Testis (tissue), 2 donors: ENCODE measurements at regions not wholly inside any gene's neighbourhood (a gene's known extent, or its start where the extent isn't known, plus 50 kb on each side); places are given as distances from the start of the nearest gene placed in this dataset.

Source experiments
- DNase-seq: peaks from one replicate; pipeline ENCODE4 v3.0.0-alpha.2; 2019
- H3K27ac ChIP-seq, 2 donors: fragments of 200-600 bp; sonication (generic); one replicate each; pipeline ENCODE4 v1.5.1; 2019
- H3K27me3 ChIP-seq: fragments of 200-600 bp; sonication (generic); one replicate; pipeline ENCODE4 v1.5.1; 2019
- H3K36me3 ChIP-seq: fragments of 200-600 bp; sonication (generic); one replicate; pipeline ENCODE4 v1.5.1; 2017; ENCODE audit warnings: low read depth; ENCODE audit errors: missing control alignments
- H3K4me1 ChIP-seq: fragments of 200-600 bp; sonication (generic); one replicate; pipeline ENCODE4 v1.5.1; 2019
- H3K4me3 ChIP-seq, 2 donors: fragments of 200-600 bp; sonication (generic); one replicate each; pipeline ENCODE4 v1.5.1; 2017 to 2019
- H3K9me3 ChIP-seq: fragments of 200-600 bp; sonication (generic); one replicate; pipeline ENCODE4 v1.5.1; 2017
- CTCF ChIP-seq, 3 experiments: fragments of 450-650 bp in 2 of 3; fragments of 200-600 bp in 1 of 3; sonication (generic) in 1 of 3; IDR thresholded peaks; one replicate each; pipeline ENCODE4 v1.5.1; 2016 to 2019; ENCODE audit warnings: antibody characterized with exemption in 3 of 3, mild to moderate bottlenecking in 2 of 3, moderate library complexity in 1 of 3
- POLR2A ChIP-seq: fragments of 450-650 bp; IDR thresholded peaks from one replicate; pipeline ENCODE4 v1.6.1; 2017; ENCODE audit warnings: antibody characterized with exemption, mild to moderate bottlenecking, moderate library complexity
- WGBS, 2 donors: methylation state at CpG; one replicate each; pipeline ENCODE4 v1.1.5; 2018; 5-methylcytosine and 5-hydroxymethylcytosine counted together
- intact Hi-C: fragments of 100-400 bp; cut with DNase I; formaldehyde crosslinking; loops from one replicate; pipeline ENCODE4 v1.15.1; 2023; ENCODE audit warnings: low total_unique reads

- DNase-seq: no peak
- WGBS, 2 donors: 87 to 94% methylated on average over 2 of the region's 2 CpGs
- Histone ChIP-seq H3K9me3 (no peaks in the 10 kb centered on the region), H3K27ac (no peak overlapping the region), H3K36me3 (no peaks in the 10 kb centered on the region), H3K4me3 (no peak overlapping the region), H3K4me1 (no peaks in the 10 kb centered on the region), H3K27me3 (no peaks in the 10 kb centered on the region)
- TF ChIP-seq CTCF (IDR thresholded peaks at IDR 0.05) (no peak), POLR2A (no peak)
- intact Hi-C loops: no loop called here
These were observed 762.6 kb downstream of the BRINP1 start for GRCh38 chr9:118606668-118607067.

GRCh38 chr9:118609355-118610044, 759.7 kb downstream of the BRINP1 start:
- H3K4me1 ChIP-seq: no peaks in the 10 kb centered on the region
- no peaks in the 10 kb centered on the region for H3K9me3 ChIP-seq
- H3K27ac ChIP-seq: no peak overlapping the region
- H3K4me3 ChIP-seq: no peak overlapping the region
- no peak for TF ChIP-seq POLR2A
- TF ChIP-seq CTCF (IDR thresholded peaks at IDR 0.05): no peak
- DNase-seq: no peak
- no peaks in the 10 kb centered on the region for H3K36me3 ChIP-seq
- no peaks in the 10 kb centered on the region for H3K27me3 ChIP-seq
- WGBS, 2 donors: 73 to 84% methylated on average over 3 of the region's 3 CpGs
- intact Hi-C loops: no loop called here

GRCh38 chr9:118612201-118612600, 757.0 kb downstream of the BRINP1 start:
- Histone ChIP-seq H3K27me3 (no peaks in the 10 kb centered on the region), H3K4me1 (no peaks in the 10 kb centered on the region), H3K9me3 (no peaks in the 10 kb centered on the region), H3K27ac (no peak overlapping the region), H3K4me3 (no peak overlapping the region), H3K36me3 (no peaks in the 10 kb centered on the region)
- 57 to 70% methylated on average over 3 of the region's 3 CpGs for WGBS, 2 donors
- DNase-seq: no peak
- TF ChIP-seq CTCF (IDR thresholded peaks at IDR 0.05) (no peak), POLR2A (no peak)
- intact Hi-C loops: no loop called here

- no peak for DNase-seq
- Histone ChIP-seq H3K36me3 (no peaks in the 10 kb centered on the region), H3K4me3 (no peak overlapping the region), H3K4me1 (no peaks in the 10 kb centered on the region), H3K27me3 (no peaks in the 10 kb centered on the region), H3K9me3 (no peaks in the 10 kb centered on the region), H3K27ac (no peak overlapping the region)
- TF ChIP-seq POLR2A (no peak), CTCF (IDR thresholded peaks at IDR 0.05) (no peak)
- intact Hi-C loops: no loop called here
- WGBS, 2 donors: 51 to 54% methylated on average over 1 of the region's 1 CpG
These were observed 755.2 kb downstream of the BRINP1 start for GRCh38 chr9:118613996-118614395.

GRCh38 chr9:118618084-118618483, 751.2 kb downstream of the BRINP1 start:
- no peaks in the 10 kb centered on the region for H3K4me1 ChIP-seq
- H3K36me3 ChIP-seq: no peaks in the 10 kb centered on the region
- DNase-seq: no peak
- intact Hi-C loops: no loop called here
- H3K4me3 ChIP-seq: no peak overlapping the region
- H3K27ac ChIP-seq: no peak overlapping the region
- H3K9me3 ChIP-seq: no peaks in the 10 kb centered on the region
- WGBS, 2 donors: 87 to 95% methylated on average over 1 of the region's 1 CpG
- H3K27me3 ChIP-seq: no peaks in the 10 kb centered on the region
- TF ChIP-seq CTCF (IDR thresholded peaks at IDR 0.05) (no peak), POLR2A (no peak)
